ENCODE measurements at regions not wholly inside any gene's neighbourhood (a gene's known extent, or its start where the extent isn't known, plus 50 kb on each side); places are given as distances from the start of the nearest gene placed in this dataset.

GRCh38 chrX:55167901-55168300 is 52.2 kb upstream of the PAGE5 start:
- H3K36me3 Mint-ChIP-seq (ENCODE audit: insufficient read depth, unreplicated experiment) = no peaks in the 10 kb centered on the region
- H3K27me3 Mint-ChIP-seq (ENCODE audit: insufficient read depth, unreplicated experiment) = peaks cover 18% of the 10 kb centered on the region
- DNase-seq (ENCODE audit: unreplicated experiment) = no peak
- no peak overlapping the region for H3K4me3 Mint-ChIP-seq (ENCODE audit: unreplicated experiment)
- no peaks in the 10 kb centered on the region for H3K4me1 Mint-ChIP-seq (ENCODE audit: insufficient read depth, unreplicated experiment)
- H3K27ac Mint-ChIP-seq (ENCODE audit: low read depth, unreplicated experiment) = no peak overlapping the region
- TF ChIP-seq CTCF (IDR thresholded peaks at IDR 0.05; ENCODE audit: unreplicated experiment) = no peak
- peaks cover 5% of the 10 kb centered on the region for H3K9me3 Mint-ChIP-seq (ENCODE audit: unreplicated experiment)
- ChIA-PET POLR2A (no interaction called here), CTCF (no interaction called here)
- intact Hi-C loops (cut with micrococcal nuclease) = no loop called here
- BruUV-seq (replicated peaks) = no TSS peak

GRCh38 chrX:55169782-55170181 is 50.4 kb upstream of the PAGE5 start:
- H3K4me3 Mint-ChIP-seq (ENCODE audit: unreplicated experiment) = no peak overlapping the region
- H3K4me1 Mint-ChIP-seq (ENCODE audit: insufficient read depth, unreplicated experiment) = no peaks in the 10 kb centered on the region
- no TSS peak for BruUV-seq (replicated peaks)
- no peak overlapping the region for H3K27ac Mint-ChIP-seq (ENCODE audit: low read depth, unreplicated experiment)
- intact Hi-C loops (cut with micrococcal nuclease) = no loop called here
- TF ChIP-seq CTCF (IDR thresholded peaks at IDR 0.05; ENCODE audit: unreplicated experiment) = no peak
- peaks cover 23% of the 10 kb centered on the region for H3K27me3 Mint-ChIP-seq (ENCODE audit: insufficient read depth, unreplicated experiment)
- DNase-seq (ENCODE audit: unreplicated experiment) = no peak
- no peaks in the 10 kb centered on the region for H3K36me3 Mint-ChIP-seq (ENCODE audit: insufficient read depth, unreplicated experiment)
- H3K9me3 Mint-ChIP-seq (ENCODE audit: unreplicated experiment) = peaks cover 5% of the 10 kb centered on the region
- CTCF ChIA-PET = interaction anchor here (1.0 kb wide), 1 partner anchor 111 kb away, joined by 3 read pairs; no protein-coding TSS in a partner anchor
- POLR2A ChIA-PET = no interaction called here

Measured in MCF 10A (cell line).